ENCODE measurements at regions not wholly inside any gene's neighbourhood (a gene's known extent, or its start where the extent isn't known, plus 50 kb on each side); places are given as distances from the start of the nearest gene placed in this dataset.

DNA sequence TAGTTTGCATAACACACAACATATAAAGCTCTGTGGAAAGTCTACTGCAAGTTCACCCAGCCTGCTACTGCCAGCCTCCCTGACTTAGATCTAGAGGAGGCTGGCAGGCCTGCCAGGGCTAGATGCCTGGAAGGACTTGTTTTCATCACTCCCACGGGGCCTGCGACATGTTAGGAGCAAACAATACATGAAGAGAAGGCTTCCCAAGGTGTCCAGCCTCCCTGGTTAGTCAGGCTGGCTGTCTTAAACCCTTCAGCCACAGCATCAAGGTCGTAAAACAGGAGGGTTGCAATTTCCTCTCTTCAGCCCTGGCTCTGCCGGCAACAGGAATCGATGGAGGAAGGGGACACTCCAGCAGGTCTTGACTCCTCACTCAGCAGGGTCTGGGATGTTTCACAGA lies 104.5 kb downstream of the NGF start:
- no peak for DNase-seq

DNA sequence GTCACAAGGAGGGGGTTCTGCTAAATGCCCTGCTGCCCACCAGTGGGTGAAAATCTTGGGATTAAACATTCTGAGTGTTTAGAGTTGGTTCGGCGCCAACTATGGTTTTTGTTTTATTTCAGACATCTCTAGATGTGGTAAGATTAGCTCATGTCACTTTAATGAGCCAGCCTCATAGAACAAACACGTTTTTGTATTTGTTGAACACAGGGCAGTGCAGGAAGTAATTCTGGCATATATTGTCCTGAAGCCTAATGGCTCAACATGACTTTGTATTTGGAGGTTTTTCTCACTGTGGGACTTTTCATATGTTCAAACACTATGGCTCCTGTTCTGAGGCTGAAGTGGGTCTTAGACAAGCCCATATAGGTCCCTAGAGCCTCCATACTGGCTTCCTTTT lies 107.8 kb downstream of the NGF start:
- DNase-seq, result no peak

DNA sequence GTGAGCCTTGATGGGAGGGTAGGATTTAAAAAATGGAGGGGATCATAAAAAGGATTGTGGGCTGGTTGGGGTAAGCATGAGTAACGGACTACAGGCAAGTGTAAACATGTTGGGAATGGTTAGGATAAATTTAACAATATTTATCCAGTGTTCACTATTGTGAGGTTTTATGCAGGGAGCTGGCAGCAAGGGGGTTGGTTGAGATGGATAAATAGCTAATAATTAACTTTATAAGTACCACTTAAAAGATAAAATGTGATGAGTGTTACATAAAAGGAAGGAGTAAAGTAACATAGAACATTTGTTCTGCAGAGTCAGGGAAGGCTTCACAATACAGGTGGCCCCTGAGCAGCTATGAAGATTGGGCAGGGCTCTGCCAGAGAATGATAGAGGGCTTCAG lies 109.0 kb downstream of the NGF start:
- DNase-seq, result no peak

DNA sequence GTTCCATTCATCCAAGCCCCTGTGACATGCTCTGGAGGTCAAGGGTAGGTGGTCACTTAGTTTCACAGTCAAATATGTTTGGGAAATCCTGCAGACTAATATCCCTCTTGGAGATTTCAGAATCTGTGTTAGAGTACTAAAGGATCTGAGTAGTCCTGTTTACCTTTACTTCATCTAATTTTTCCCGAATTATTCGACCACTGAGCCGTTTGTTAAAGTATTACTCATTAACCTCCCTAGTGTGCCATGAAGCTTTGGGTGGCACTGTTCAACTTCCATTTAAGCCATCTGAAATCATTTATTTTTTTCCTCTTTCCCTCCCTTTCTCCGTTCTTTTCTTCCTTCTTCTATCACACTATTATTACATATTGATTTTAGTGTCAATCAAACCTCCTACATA lies 109.9 kb downstream of the NGF start:
- no peak for DNase-seq

DNA sequence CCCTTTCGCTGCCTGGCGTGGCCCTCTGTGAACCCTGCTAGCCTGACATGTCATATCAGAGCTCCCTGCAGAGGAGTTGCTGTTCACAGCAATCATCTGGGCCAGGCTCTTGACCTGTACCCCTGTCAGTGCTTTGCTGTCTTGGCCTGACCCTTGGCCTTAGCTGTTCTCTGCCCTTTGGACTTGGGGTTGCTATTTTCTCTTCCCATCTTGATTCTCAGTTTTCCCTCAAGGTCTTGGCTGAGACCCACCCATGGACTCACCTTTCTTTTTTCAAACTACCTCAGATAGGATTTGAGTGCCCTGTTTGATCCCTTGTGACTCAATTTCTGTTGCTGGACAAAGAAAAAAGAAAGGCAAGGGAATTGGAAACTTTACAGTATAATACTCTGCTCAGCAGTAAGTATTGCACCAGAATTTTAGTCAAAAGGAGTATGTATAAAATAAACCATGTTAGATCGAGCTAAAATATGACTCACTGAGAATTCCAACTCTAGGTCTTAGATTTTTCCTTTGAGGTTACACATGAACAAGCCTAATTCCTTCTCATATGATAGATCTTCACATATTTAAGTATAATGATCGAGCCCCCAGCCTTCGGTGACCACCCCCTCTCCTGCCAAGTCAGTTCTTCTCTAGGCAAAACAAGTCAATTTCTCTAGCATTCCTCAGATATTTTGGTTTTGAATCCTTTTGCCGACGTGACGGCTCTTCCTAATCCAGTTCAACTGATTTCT lies 110.5 kb downstream of the NGF start:
- DNase-seq, result no peak

DNA sequence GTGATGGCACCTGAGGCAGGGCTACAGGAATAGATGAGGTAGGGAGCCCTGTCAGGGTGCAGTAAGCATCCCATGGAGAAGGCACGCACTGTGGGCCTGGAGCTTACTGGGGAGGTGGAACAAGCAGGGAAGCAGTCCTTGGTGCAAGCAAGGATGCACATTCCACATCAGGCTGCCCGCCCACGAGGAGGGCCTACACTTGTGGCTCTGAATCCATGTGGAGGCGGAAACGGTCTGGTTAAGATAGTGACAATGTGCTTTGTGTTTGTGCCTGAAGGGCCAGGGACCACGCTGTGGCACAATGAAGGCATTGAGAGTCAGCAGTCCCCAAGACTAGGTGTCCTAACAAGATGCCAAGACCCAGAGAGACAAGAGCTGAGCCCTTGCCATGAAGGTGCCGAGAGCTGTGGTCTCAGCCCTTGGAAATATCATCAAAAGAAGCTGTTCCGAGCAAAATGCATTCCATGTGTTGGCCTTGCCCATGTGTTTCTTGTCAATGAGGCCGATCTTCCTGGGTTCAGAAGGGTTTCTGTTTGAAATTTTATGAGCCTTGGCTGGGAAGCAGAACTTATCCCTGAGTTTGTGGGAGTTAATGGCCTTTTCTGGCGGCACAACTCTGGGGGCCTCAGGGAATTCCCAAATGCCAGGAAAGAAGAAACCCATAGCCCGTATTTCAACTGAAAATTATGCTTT lies 111.9 kb downstream of the NGF start:
- no peak for DNase-seq

DNA sequence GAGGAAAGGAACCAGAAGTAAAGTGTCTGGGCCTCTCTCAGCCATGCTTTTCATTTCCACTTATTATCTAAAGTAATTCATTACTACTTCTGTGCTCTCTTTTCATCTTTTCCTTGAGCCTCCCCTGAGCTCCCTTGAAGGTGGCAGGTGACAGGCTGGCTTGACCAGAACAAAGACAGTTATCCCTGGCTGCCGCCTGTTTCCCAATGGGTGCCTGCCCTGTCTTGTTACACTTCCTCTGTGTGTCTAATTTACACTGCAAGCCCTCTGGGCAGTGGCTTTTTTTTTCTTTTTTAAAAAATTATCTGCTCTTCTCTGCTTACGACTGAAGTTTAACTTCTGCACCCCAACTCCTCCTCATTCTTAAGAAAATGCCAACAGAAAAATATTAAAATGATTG lies 113.4 kb downstream of the NGF start:
- no peak for DNase-seq

DNA sequence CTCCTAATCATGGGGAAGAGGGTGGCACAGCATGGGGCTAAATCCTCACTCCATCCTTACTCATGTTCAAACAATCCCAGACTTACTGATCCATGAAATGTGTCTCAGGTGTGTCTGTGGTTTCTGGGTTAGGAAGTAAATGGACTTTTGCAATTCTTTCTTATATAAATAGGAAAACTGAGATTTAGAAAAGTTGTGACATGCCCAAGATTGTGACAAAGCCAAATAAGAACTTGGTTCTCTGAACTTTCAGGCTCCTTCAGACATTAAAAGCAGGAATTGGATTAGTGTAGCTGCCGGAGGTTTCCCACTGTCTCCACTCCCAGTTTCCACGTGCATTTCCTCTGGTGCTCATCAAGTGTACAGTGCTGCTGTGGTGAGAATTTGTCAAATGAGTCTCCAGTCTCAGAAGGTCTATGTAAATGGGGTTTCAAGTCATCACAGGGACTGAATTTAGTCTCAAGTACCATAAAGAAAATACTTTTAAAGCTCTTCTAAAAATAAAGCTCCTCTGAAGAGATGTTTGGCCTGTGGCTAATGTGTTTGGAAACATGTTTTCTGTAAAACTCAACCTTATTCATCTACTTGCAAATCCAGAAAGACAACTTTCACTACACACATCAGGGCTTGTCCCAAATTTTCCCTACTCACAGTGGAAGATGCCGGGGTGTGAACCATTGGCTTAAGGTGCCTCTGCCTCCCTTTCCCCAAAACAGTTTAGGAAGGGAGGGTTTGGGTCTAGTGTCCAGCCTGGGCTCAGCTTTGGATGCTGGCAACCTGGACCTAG lies 115.2 kb downstream of the NGF start:
- no peak for DNase-seq

DNA sequence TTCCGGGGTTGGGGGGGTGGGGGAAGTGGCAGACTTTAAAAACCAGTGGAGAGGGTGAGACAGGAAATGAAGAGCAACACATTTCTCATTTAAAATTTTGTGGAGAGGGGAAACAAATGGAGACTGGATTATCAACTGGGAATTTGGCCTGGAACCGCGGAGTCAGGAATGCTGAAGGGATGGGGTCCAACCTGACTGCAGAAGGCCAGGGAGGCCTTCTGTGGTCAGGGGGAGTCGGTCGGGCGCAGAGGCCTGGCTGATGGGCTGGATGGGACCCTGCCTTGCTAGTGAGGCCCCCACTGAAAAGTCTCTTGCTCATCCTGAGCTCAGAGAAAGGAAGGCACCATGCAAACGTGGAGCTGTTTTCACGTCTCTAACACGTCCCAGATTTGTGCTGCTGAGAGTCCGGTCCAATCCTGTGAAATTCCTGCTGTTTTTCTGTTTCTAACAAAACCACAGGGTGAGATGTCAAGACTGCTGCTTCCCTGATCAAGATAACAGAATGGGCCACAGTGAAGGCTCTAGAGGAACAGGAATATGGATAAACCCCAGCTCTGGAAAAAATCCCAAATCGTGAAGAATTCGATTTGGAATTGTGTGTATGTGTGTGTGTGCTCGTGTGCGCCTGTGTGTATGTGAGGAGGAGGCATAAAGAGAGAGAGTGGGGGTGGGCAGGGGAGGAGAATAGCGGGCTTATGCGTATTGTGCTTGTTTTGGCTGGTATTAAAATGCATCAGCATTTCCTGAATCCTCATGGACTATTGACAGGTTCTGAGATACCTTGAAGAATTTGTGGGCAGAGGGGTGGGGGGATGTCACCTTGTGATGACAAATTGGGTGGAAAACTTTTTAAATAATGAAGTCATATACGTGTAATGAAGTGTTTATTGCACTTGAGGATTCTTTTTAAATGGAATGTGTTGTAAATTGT lies 117.4 kb downstream of the NGF start:
- DNase-seq, result no peak

DNA sequence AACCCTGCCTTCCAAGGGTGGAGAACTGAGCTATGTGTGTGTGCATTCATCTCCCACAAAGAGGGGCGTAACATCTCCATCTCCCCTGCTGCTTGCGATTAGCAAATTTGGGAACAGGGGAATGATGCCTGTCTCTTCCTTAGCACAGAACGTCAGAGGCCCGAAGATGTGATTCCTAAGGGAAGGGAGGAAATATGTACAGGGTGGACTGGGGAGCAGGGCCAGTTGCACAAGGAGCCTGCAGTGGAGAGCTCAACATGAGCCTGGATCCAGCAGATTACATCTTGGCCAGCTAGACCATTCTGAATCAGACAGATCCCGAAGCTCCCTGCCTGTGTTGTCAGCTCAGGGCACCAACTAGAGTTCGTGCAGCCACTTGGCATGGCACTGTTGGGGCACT lies 118.1 kb downstream of the NGF start:
- DNase-seq, result no peak

DNA sequence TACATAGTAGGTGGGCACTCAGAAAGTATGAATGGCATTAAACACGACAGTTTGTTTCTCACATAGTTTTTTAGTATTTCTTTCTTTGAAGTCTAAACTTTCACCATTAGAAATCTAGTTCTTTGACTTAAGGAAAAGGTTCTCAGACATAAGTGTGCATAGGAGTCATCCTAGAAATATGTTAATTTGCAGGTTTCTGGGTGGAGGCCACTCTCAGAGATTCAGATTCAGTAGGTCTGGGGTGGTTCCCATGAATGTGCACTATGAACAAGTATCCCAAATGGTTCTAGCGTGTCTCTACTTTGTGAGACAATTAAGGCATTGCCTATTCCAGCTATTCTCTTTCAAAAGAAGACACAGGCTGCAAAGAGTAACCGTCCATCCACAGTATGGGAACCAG lies 119.3 kb downstream of the NGF start:
- no peak for DNase-seq

DNA sequence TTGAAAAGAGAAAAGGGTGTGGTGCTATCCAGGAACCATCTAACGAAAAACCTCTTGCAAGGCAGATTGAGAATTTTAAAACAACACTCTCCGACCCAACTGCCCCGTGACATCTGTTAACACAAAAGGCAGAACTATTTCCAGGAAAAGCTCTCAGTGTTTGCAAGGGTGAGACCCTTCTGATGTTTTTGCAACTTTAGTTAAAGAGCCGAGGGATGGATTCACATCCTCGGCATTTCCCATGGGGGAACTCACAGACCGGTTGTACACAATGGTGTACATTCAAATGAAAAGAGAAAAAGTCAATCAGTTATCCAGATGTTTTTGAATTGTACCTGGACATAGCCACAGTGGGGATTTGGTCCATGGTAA lies 120.0 kb downstream of the NGF start:
- no peak for DNase-seq

DNA sequence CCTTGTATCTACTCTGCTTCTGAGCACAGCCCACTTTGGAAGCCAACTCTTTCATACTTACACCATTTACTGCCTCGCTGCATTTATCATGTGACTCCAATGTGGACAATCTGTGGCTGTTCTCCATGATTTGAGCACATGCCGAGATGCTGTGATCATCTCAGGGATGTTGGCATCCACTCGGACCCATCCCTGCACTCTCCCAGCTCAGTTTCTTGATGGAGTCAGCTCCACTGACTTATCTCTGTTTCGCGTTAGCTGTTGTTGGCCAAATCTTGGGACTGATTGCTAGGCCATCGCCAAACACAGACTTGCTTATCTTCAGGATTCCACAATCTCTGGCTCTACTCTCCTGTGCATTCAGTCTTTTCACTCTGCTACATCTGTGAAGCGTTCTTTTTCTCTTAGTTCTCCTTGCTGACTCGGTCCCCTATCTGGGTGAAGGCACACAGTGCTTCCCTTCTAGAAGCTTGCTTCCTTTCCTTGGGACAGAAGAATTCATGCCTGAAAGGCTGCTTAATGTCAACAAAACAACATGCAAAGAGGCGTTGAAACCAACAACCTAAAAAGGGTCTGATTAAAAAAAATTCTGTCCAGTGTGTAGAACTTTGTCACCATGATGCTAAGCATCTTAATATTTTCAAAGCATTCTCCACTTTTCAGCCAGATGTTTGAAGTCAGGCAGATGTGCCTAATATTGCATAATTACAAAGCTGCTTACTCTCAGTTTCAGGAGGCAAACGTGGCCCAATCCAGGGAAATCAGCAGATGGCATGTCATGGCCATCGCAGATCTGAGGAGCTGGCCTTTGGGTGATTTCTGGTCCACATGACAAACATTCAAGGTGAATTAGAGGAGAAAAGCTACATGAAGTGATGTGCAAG lies 120.7 kb downstream of the NGF start:
- no peak for DNase-seq

DNA sequence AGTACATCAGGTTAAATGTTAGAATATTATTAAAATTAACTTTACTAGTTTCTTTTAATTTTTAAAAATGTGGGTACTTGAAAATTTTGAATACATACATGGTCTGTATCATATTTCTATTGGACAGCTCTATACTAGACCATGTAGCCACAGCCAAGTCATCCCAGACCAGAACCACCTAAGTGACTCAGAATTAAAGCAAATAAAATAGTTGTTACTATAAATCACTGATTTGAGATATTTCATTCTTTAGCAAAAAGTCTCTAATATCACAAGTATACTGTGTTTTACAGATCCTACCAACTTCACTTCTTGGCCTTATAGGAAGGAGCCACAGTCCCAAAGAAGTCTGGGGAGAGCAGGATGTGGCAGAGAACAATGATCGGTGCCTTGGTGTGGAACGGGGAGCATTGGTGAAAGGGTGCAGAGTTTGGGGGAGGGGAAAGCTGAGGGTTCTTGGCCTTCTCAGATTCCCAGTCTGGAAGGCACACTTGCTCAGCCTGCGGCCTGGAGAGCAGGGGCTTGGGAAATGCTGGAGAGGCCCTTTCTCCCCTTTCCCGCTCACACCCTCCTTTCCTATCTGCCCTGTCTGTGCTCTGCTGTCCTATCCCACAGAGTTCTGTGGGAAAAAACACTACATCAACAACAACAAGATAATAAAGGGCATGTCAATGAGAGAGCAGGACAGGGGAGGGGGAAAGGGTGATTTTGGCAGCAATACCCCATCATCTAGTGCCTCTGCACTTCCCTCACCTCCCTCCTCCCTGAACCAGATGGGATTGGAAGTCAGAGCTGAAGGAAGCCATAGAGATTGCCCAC lies 122.1 kb downstream of the NGF start:
- no peak for DNase-seq

DNA sequence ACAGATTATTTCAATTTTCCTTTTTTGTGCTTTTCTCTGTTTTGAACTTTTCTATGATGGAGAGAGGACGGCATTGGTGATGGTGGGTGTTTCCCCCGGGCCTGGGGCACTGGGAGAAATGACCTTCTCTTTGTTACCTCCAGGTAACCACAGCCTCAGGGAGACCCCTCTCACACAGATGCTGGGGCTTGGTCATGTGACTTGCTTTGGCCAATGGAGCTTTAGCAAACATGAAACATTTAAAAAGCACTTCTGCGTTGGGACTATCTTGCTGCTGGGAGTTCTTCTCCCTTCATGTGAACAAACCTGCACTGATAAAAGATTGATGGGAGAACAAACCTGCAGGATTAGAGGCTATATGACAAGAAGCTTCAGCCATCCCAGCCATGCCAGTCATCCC lies 122.9 kb downstream of the NGF start:
- no peak for DNase-seq

DNA sequence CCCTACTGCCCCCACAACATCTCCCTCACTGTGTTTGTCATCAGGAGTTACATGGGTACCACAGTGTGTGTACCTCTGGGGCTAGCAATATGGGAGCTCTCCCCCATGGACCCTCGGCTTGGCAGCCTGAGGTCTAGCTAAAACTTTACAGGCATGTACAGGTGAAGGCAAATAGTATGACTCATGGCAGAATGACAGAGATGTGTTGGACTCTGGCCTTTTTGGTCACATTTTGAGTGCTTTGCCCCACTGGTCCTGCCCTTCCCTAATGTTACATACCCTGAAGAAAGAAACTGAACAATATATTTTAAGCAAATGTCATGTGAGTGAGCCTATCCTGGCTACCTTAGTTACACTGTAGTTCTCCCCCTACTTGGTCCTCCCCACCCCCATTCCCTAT lies 124.0 kb downstream of the NGF start:
- no peak for DNase-seq

DNA sequence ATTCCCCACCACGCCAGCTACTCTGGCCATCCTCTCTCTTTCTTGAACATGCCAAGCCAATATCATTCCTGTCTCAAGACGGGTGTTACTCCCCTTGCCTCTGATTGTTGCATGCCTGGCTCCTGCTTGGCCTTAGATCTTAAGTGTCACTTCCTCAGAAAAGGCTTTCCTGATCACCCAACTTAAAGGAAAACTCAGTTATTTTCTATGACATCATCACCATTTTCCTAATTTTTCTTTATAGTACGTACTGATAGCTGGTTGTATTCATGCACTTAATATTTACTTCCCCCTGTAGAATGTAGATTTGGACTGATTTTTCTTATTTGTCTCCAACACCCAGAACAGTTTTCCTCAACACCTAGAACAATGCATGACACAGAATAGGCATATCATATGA lies 123.8 kb upstream of the TSPAN2 start:
- DNase-seq, result no peak

DNA sequence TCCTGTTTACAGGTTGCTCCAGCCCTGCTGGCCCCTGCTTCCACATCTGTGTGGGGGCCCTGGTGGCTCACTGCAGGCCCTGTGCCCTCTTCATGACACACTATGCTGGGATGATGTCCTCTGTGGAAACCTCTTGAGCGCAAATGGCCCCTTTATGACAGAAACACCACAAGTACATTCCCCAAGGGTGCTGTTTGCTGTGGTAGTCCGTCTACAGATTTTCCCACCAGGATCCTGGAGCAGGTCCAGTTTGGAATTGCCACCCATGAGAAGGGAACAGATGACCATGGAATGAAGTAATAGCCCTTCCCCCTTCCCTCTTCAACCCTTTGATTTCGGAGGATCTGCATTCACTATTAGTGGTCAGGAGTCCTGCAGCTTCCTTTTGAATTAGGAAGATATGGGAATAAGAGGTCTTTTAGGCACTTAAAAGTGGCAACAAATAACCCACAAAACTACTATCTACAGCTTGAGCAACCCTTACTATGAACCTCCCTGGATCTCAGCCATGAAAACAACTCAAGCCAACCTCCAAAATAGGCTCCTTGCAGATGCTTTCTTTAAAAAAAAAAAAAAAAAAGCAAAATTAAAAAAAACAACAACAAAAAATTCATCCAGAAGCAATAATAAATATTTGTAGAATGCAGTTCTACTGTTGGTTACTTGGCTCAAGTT lies 121.9 kb upstream of the TSPAN2 start:
- no peak for DNase-seq

DNA sequence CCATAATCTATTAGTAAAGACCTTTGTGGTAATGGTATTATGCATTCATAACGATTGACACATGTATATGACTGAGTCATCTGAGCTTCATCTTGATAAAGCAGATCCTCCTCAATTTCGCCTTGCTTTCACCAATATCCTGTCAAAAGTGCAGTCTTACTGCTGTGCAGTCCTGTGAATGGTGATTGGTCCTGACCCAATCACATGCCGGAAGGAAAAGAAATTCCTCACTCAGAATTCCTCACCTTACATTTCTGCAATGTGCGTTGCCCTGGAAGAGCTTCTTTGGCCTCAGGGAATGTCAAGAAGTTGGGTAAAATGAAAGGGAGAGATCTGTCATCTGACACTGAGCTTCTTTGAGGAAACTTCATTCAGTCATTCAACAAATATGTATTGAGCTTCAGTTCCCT lies 121.0 kb upstream of the TSPAN2 start:
- no peak for DNase-seq

DNA sequence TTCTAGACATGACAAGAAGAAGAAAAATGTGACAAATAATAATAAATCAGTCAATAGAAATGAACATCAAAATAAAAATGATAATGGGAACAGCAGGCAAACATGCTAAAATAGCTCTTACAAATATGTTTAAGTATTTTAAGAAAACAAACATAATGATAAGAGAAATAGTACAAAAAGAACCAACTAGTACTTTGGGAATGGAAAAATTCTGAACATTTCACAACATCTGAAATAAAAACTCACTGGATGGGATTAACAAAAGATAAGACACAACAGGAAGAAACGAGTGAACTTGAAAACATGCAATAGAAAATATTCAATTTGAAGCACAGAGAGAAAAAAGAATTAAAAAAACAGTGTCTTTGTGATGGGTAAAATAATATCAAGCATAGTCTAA lies 115.2 kb upstream of the TSPAN2 start:
- DNase-seq, result no peak

DNA sequence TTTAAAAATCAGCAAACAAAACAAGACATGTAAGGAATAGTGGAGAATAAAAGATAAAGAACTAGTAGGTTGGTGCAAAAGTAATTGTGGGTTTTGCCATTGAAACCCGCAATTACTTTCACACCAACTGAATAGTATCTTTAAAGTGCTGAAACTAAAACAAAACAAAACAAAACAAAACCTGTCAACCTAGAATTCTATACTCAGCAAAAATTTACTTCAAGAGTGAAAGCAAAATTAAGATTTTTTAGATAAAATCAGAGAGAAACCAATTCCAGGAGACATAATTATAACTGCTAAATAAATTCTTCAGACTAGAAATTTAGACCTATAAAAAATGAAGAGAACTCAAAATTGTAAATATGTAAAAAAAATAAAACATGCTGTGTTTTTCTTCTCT lies 114.0 kb upstream of the TSPAN2 start:
- no peak for DNase-seq
